ENCODE measurements at regions not wholly inside any gene's neighbourhood (a gene's known extent, or its start where the extent isn't known, plus 50 kb on each side); places are given as distances from the start of the nearest gene placed in this dataset.
"Not testable (repeated sequence)": the region's sequence is repeated elsewhere in the genome, so short reads cannot be mapped to it uniquely, and the experiment has no call there.

- H3K9ac ChIP-seq (ENCODE audit: low read length in 2 of 2), result no peak overlapping the region
- no peak overlapping the region for H3K27ac ChIP-seq (ENCODE audit: low read length)
- no peaks in the 10 kb centered on the region for H3K27me3 ChIP-seq (ENCODE audit: control insufficient read depth in 1 of 2, insufficient read depth in 2 of 2, low read length in 2 of 2)
- no peaks in the 10 kb centered on the region for H3K36me3 ChIP-seq (ENCODE audit: control insufficient read depth in 2 of 2, insufficient read depth in 2 of 2, low read length in 2 of 2)
- no peak overlapping the region for H3K4me3 ChIP-seq (ENCODE audit: low read length in 2 of 2)
- H3K4me1 ChIP-seq (ENCODE audit: control insufficient read depth, insufficient read depth, low read length), result no peaks in the 10 kb centered on the region
- H3K9me3 ChIP-seq (ENCODE audit: control insufficient read depth in 2 of 2, low read length in 2 of 2), result no peaks in the 10 kb centered on the region
Measured at GRCh38 chr4:82247171-82247570, 126.6 kb downstream of the HNRNPD start.

GRCh38 chr4:82241534-82241933, 132.3 kb downstream of the HNRNPD start:
- Histone ChIP-seq H3K4me1 (ENCODE audit: control insufficient read depth, insufficient read depth, low read length) (no peaks in the 10 kb centered on the region), H3K4me3 (ENCODE audit: low read length in 2 of 2) (no peak overlapping the region), H3K9ac (ENCODE audit: low read length in 2 of 2) (no peak overlapping the region), H3K27me3 (ENCODE audit: control insufficient read depth in 1 of 2, insufficient read depth in 2 of 2, low read length in 2 of 2) (no peaks in the 10 kb centered on the region), H3K9me3 (ENCODE audit: control insufficient read depth in 2 of 2, low read length in 2 of 2) (peaks cover 0 to 3% of the 10 kb centered on the region in 2 donors), H3K36me3 (ENCODE audit: control insufficient read depth in 2 of 2, insufficient read depth in 2 of 2, low read length in 2 of 2) (no peaks in the 10 kb centered on the region), H3K27ac (ENCODE audit: low read length) (no peak overlapping the region)

GRCh38 chr4:82240410-82240809, 133.4 kb downstream of the HNRNPD start:
- Histone ChIP-seq H3K4me1 (ENCODE audit: control insufficient read depth, insufficient read depth, low read length) (no peaks in the 10 kb centered on the region), H3K9ac (ENCODE audit: low read length in 2 of 2) (no peak overlapping the region), H3K27me3 (ENCODE audit: control insufficient read depth in 1 of 2, insufficient read depth in 2 of 2, low read length in 2 of 2) (no peaks in the 10 kb centered on the region), H3K36me3 (ENCODE audit: control insufficient read depth in 2 of 2, insufficient read depth in 2 of 2, low read length in 2 of 2) (no peaks in the 10 kb centered on the region), H3K27ac (ENCODE audit: low read length) (no peak overlapping the region), H3K9me3 (ENCODE audit: control insufficient read depth in 2 of 2, low read length in 2 of 2) (peaks cover 0 to 3% of the 10 kb centered on the region in 2 donors), H3K4me3 (ENCODE audit: low read length in 2 of 2) (no peak overlapping the region)

- H3K27ac ChIP-seq (ENCODE audit: low read length); H3K4me1 ChIP-seq (ENCODE audit: control insufficient read depth, insufficient read depth, low read length); H3K4me3 ChIP-seq (ENCODE audit: low read length in 2 of 2); H3K9ac ChIP-seq (ENCODE audit: low read length in 2 of 2); H3K36me3 ChIP-seq (ENCODE audit: control insufficient read depth in 2 of 2, insufficient read depth in 2 of 2, low read length in 2 of 2); H3K27me3 ChIP-seq (ENCODE audit: control insufficient read depth in 1 of 2, insufficient read depth in 2 of 2, low read length in 2 of 2); H3K9me3 ChIP-seq (ENCODE audit: control insufficient read depth in 2 of 2, low read length in 2 of 2): not testable (repeated sequence)
Measured at GRCh38 chr4:82237142-82237541, 136.6 kb downstream of the HNRNPD start.

GRCh38 chr4:82235346-82235745, 138.4 kb downstream of the HNRNPD start:
- H3K27ac ChIP-seq (ENCODE audit: low read length), result no peak overlapping the region
- H3K36me3 ChIP-seq (ENCODE audit: control insufficient read depth in 2 of 2, insufficient read depth in 2 of 2, low read length in 2 of 2), result no peaks in the 10 kb centered on the region
- no peak overlapping the region for H3K9ac ChIP-seq (ENCODE audit: low read length in 2 of 2)
- H3K4me1 ChIP-seq (ENCODE audit: control insufficient read depth, insufficient read depth, low read length), result no peaks in the 10 kb centered on the region
- peaks cover 0 to 3% of the 10 kb centered on the region in 2 donors for H3K9me3 ChIP-seq (ENCODE audit: control insufficient read depth in 2 of 2, low read length in 2 of 2)
- no peak overlapping the region for H3K4me3 ChIP-seq (ENCODE audit: low read length in 2 of 2)
- no peaks in the 10 kb centered on the region for H3K27me3 ChIP-seq (ENCODE audit: control insufficient read depth in 1 of 2, insufficient read depth in 2 of 2, low read length in 2 of 2)

- no peaks in the 10 kb centered on the region for H3K36me3 ChIP-seq (ENCODE audit: control insufficient read depth in 2 of 2, insufficient read depth in 2 of 2, low read length in 2 of 2)
- no peak overlapping the region for H3K9ac ChIP-seq (ENCODE audit: low read length in 2 of 2)
- no peaks in the 10 kb centered on the region for H3K4me1 ChIP-seq (ENCODE audit: control insufficient read depth, insufficient read depth, low read length)
Measured at GRCh38 chr4:82232891-82233290, 140.9 kb downstream of the HNRNPD start.

GRCh38 chr4:82231806-82232205, 142.0 kb downstream of the HNRNPD start:
- Histone ChIP-seq H3K4me1 (ENCODE audit: control insufficient read depth, insufficient read depth, low read length) (no peaks in the 10 kb centered on the region), H3K9me3 (ENCODE audit: control insufficient read depth in 2 of 2, low read length in 2 of 2) (no peaks in the 10 kb centered on the region), H3K4me3 (ENCODE audit: low read length in 2 of 2) (no peak overlapping the region), H3K27me3 (ENCODE audit: control insufficient read depth in 1 of 2, insufficient read depth in 2 of 2, low read length in 2 of 2) (no peaks in the 10 kb centered on the region), H3K36me3 (ENCODE audit: control insufficient read depth in 2 of 2, insufficient read depth in 2 of 2, low read length in 2 of 2) (no peaks in the 10 kb centered on the region), H3K27ac (ENCODE audit: low read length) (no peak overlapping the region), H3K9ac (ENCODE audit: low read length in 2 of 2) (no peak overlapping the region)

More at GRCh38 chr4:82232891-82233290, 140.9 kb downstream of the HNRNPD start:
- no peaks in the 10 kb centered on the region for H3K27me3 ChIP-seq (ENCODE audit: control insufficient read depth in 1 of 2, insufficient read depth in 2 of 2, low read length in 2 of 2)
- peaks cover 0 to 3% of the 10 kb centered on the region in 2 donors for H3K9me3 ChIP-seq (ENCODE audit: control insufficient read depth in 2 of 2, low read length in 2 of 2)
- H3K4me3 ChIP-seq (ENCODE audit: low read length in 2 of 2), result no peak overlapping the region
- H3K27ac ChIP-seq (ENCODE audit: low read length), result no peak overlapping the region

GRCh38 chr4:82230306-82230705, 143.5 kb downstream of the HNRNPD start:
- Histone ChIP-seq H3K9ac (ENCODE audit: low read length in 2 of 2) (no peak overlapping the region), H3K36me3 (ENCODE audit: control insufficient read depth in 2 of 2, insufficient read depth in 2 of 2, low read length in 2 of 2) (no peaks in the 10 kb centered on the region), H3K27ac (ENCODE audit: low read length) (no peak overlapping the region), H3K9me3 (ENCODE audit: control insufficient read depth in 2 of 2, low read length in 2 of 2) (no peaks in the 10 kb centered on the region), H3K4me3 (ENCODE audit: low read length in 2 of 2) (no peak overlapping the region), H3K4me1 (ENCODE audit: control insufficient read depth, insufficient read depth, low read length) (no peaks in the 10 kb centered on the region), H3K27me3 (ENCODE audit: control insufficient read depth in 1 of 2, insufficient read depth in 2 of 2, low read length in 2 of 2) (no peaks in the 10 kb centered on the region)

GRCh38 chr4:82225030-82225429, 148.8 kb downstream of the HNRNPD start:
- H3K9ac ChIP-seq (ENCODE audit: low read length in 2 of 2), result no peak overlapping the region
- H3K4me1 ChIP-seq (ENCODE audit: control insufficient read depth, insufficient read depth, low read length), result no peaks in the 10 kb centered on the region
- H3K36me3 ChIP-seq (ENCODE audit: control insufficient read depth in 2 of 2, insufficient read depth in 2 of 2, low read length in 2 of 2), result no peaks in the 10 kb centered on the region
- no peaks in the 10 kb centered on the region for H3K27me3 ChIP-seq (ENCODE audit: control insufficient read depth in 1 of 2, insufficient read depth in 2 of 2, low read length in 2 of 2)
- no peak overlapping the region for H3K4me3 ChIP-seq (ENCODE audit: low read length in 2 of 2)
- no peaks in the 10 kb centered on the region for H3K9me3 ChIP-seq (ENCODE audit: control insufficient read depth in 2 of 2, low read length in 2 of 2)
- no peak overlapping the region for H3K27ac ChIP-seq (ENCODE audit: low read length)

GRCh38 chr4:82223715-82224114, 150.1 kb downstream of the HNRNPD start:
- no peaks in the 10 kb centered on the region for H3K9me3 ChIP-seq (ENCODE audit: control insufficient read depth in 2 of 2, low read length in 2 of 2)
- no peak overlapping the region for H3K4me3 ChIP-seq (ENCODE audit: low read length in 2 of 2)
- H3K4me1 ChIP-seq (ENCODE audit: control insufficient read depth, insufficient read depth, low read length), result no peaks in the 10 kb centered on the region
- H3K9ac ChIP-seq (ENCODE audit: low read length in 2 of 2), result no peak overlapping the region
- no peaks in the 10 kb centered on the region for H3K36me3 ChIP-seq (ENCODE audit: control insufficient read depth in 2 of 2, insufficient read depth in 2 of 2, low read length in 2 of 2)
- no peaks in the 10 kb centered on the region for H3K27me3 ChIP-seq (ENCODE audit: control insufficient read depth in 1 of 2, insufficient read depth in 2 of 2, low read length in 2 of 2)
- H3K27ac ChIP-seq (ENCODE audit: low read length), result no peak overlapping the region

- H3K4me3 ChIP-seq (ENCODE audit: low read length in 2 of 2), result no peak overlapping the region
- H3K4me1 ChIP-seq (ENCODE audit: control insufficient read depth, insufficient read depth, low read length), result no peaks in the 10 kb centered on the region
- H3K27ac ChIP-seq (ENCODE audit: low read length), result no peak overlapping the region
- no peaks in the 10 kb centered on the region for H3K27me3 ChIP-seq (ENCODE audit: control insufficient read depth in 1 of 2, insufficient read depth in 2 of 2, low read length in 2 of 2)
- no peak overlapping the region for H3K9ac ChIP-seq (ENCODE audit: low read length in 2 of 2)
- no peaks in the 10 kb centered on the region for H3K9me3 ChIP-seq (ENCODE audit: control insufficient read depth in 2 of 2, low read length in 2 of 2)
- no peaks in the 10 kb centered on the region for H3K36me3 ChIP-seq (ENCODE audit: control insufficient read depth in 2 of 2, insufficient read depth in 2 of 2, low read length in 2 of 2)
Measured at GRCh38 chr4:82219346-82219745, 154.4 kb downstream of the HNRNPD start.

Measured in stomach smooth muscle (tissue), 2 donors.